Coronary artery (tissue), 2 donors: ENCODE measurements at regions not wholly inside any gene's neighbourhood (a gene's known extent, or its start where the extent isn't known, plus 50 kb on each side); places are given as distances from the start of the nearest gene placed in this dataset.

ENCODE experiments used
- DNase-seq: peaks from one replicate; pipeline ENCODE4 v3.0.0-alpha.2; 2017; ENCODE audit warnings: low spot score
- H3K27ac ChIP-seq, 2 donors: fragments of 200-600 bp; sonication (generic); one replicate each; pipeline ENCODE4 v1.5.1; 2016 to 2019
- H3K4me3 ChIP-seq: fragments of 200-600 bp; sonication (generic); 2 replicates; pipeline ENCODE4 v1.5.1; 2016; ENCODE audit warnings: mild to moderate bottlenecking, moderate library complexity
- TF ChIP-seq, protein P1 (sequence below): fragments of 200-600 bp; sonication (generic); IDR thresholded peaks from one replicate; pipeline ENCODE4 v1.5.1; 2019; ENCODE audit warnings: antibody characterized with exemption

DNA sequence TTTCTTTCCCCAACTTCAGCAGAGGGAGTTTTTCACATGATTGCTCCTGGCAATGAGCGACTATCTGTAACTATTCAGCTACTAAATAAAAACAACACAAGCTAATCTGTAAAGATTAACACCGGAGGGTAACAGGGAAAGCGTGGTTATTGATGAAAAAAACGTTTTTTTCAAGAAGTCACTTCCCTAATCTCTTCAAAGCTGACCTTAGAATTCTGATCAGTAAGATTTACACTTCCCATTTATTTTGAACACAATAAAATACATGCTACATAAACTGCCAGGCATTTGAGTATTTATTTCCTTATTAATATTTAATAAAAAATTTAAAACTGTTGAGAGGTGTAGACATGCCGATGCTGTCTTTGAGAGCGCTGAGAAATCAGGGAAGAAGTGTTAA lies 207.4 kb upstream of the HDAC4 start:
- no peak overlapping the region for H3K4me3 ChIP-seq
- TF ChIP-seq, protein P1, sequence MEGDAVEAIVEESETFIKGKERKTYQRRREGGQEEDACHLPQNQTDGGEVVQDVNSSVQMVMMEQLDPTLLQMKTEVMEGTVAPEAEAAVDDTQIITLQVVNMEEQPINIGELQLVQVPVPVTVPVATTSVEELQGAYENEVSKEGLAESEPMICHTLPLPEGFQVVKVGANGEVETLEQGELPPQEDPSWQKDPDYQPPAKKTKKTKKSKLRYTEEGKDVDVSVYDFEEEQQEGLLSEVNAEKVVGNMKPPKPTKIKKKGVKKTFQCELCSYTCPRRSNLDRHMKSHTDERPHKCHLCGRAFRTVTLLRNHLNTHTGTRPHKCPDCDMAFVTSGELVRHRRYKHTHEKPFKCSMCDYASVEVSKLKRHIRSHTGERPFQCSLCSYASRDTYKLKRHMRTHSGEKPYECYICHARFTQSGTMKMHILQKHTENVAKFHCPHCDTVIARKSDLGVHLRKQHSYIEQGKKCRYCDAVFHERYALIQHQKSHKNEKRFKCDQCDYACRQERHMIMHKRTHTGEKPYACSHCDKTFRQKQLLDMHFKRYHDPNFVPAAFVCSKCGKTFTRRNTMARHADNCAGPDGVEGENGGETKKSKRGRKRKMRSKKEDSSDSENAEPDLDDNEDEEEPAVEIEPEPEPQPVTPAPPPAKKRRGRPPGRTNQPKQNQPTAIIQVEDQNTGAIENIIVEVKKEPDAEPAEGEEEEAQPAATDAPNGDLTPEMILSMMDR: no peak
- H3K27ac ChIP-seq: no peak overlapping the region
- no peak for DNase-seq

DNA sequence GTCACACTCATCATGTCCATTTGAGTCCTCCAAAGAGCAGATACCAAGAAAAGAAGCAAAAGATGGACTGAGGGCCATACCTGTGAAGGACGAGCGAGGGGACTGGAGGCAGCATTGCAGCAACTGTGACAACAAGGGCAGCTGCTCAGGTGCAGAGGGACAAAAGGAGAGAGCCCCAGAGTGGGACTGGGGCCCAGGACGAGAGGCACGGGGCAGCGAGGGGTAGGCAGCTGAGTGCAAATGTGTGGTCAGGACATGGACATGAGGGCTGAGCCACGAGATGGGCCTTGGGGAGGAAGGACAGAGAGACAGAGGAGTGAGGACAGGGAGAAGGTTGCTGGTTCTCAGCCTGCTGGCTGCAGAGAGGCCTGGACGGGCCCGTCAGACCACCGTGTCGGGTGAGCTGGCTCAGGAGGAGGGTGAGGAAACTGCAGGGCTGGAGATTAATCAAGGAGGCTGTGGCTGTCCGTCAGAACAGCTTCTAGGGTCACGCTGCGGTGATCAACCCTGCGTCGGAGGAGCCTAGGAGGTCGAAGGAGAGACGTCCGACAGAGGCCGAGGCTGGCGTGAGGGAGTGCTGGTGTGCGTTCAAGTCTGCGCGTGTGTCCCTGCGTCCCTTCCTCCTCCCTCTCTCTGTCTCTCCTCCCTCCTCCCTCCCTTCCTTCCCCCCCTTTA lies 206.8 kb upstream of the HDAC4 start:
- DNase-seq: no peak
- no peak overlapping the region for H3K27ac ChIP-seq
- TF ChIP-seq, protein P1: no peak
- no peak overlapping the region for H3K4me3 ChIP-seq

DNA sequence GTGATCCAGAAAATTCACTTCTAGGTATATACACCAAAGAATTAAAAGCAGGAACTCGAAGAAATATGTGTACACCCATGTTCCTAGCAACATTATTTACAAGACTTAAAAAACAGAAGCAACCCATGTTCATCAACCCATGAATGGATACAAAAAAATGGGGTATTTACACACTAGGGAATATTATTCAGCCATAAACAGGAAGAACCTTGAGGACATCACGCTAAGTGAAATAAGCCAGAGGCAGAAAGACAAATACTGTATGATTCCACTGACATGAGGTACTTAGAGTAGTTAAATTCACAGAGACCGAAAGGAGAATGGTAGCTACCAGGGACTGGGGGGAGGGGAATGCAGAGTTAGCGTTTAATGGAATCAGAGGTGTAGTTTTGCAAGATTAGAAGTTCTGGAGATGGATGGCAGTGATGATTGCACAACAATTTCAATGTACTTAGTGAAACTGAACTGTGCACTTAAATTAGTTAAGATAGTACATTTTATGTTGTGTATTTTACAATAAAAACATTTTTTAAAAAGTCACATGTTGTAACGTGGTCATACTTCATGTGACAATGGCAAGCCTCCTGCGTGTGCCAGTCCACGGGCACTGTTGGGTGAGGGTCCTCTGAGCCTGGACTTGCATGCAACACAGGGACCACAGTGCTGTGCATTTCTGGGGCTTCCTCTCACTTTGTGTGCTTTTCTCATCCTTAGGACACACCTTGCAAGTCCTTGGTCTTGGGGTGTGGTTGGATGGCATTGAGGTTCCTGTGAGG lies 206.1 kb upstream of the HDAC4 start:
- TF ChIP-seq, protein P1: no peak
- Histone ChIP-seq H3K27ac (no peak overlapping the region), H3K4me3 (no peak overlapping the region)
- no peak for DNase-seq

DNA sequence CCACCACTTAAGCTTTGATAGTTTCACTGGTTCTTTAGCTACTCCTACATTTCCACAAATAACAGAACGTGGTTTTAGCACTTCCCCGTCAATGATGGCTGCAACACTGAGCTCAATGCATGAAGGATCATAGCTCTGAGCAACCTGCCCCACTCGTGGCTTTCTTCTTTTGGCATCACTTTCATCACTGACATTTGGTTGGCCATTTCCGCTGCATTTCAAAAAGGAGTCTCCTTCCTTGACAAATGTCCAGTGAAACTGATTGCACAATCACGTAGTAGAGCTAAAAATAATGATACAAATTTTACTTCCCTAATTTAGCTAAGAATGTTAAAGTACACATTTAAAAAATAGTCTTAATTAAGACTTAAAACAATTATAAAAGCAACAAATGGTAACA lies 205.2 kb upstream of the HDAC4 start:
- H3K4me3 ChIP-seq: no peak overlapping the region
- no peak overlapping the region for H3K27ac ChIP-seq
- no peak for DNase-seq
- TF ChIP-seq, protein P1: no peak

DNA sequence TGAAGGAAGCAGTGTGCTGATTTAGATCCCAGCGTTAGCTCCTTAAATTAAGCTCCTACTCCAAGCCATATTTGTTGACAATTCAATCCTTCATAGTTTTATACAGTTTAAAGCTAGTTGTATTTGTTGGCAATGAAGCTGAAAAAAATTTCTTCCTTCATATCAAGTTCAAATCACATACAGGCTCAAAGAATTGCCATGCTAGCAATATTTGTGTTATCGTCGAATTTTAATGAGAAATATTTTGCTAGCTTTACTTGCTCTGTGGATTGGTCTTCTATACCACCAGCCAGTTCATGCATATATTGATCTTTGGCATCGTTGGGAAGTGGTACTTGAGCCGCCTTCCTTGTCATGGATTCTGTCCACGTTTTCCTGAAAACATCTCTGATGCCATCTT lies 204.6 kb upstream of the HDAC4 start:
- TF ChIP-seq, protein P1: no peak
- Histone ChIP-seq H3K27ac (no peak overlapping the region), H3K4me3 (no peak overlapping the region)
- DNase-seq: no peak

DNA sequence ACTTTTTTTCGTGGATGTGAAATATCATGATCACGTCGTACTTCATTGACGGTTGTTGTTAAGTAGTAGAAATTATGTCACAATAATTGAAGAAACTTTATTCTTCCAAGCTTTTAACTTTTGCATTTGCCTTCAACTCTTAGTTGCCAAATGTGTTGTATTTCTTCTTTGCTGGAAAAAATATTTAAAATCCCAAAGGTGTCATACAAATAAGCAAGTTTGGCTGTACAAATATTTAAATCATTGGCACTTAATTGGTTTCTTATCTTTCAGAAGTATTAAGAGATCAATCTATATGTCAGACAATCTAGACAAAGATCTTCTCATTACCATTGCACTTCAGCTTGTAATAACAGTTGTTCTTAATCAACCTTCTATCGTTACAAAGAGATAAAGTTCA lies 204.0 kb upstream of the HDAC4 start:
- no peak for DNase-seq
- TF ChIP-seq, protein P1: no peak
- no peak overlapping the region for H3K4me3 ChIP-seq
- H3K27ac ChIP-seq: no peak overlapping the region
